ENCODE measurements at regions not wholly inside any gene's neighbourhood (a gene's known extent, or its start where the extent isn't known, plus 50 kb on each side); places are given as distances from the start of the nearest gene placed in this dataset.

DNA sequence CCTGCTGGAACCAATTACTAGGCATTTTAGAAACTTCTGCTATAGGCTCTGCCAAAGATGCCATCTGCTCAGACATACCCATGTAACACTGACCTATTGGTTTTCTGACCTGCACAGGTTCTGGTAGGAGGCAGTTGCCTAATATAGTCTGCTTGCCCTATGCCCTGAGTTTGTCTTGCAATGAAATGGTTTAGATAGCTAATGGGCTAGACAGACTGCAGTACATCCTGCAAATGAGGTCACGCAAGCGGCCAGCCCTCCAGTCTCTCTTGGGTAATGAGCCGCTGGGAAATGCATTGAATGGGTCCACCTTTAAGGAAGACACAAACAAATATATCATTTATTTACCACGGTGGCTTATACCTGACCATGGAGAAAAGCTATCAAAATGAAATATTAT, 90.6 kb upstream of the B3GAT2 start:
- Mint-ChIP-seq H3K4me3 (no peak overlapping the region), H3K9me3 (no peaks in the 10 kb centered on the region), H3K27ac (no peak overlapping the region), H3K4me1 (no peaks in the 10 kb centered on the region), H3K36me3 (ENCODE audit: low read depth) (no peaks in the 10 kb centered on the region), H3K27me3 (ENCODE audit: low read depth) (no peaks in the 10 kb centered on the region)
- TF ChIP-seq, protein P1, sequence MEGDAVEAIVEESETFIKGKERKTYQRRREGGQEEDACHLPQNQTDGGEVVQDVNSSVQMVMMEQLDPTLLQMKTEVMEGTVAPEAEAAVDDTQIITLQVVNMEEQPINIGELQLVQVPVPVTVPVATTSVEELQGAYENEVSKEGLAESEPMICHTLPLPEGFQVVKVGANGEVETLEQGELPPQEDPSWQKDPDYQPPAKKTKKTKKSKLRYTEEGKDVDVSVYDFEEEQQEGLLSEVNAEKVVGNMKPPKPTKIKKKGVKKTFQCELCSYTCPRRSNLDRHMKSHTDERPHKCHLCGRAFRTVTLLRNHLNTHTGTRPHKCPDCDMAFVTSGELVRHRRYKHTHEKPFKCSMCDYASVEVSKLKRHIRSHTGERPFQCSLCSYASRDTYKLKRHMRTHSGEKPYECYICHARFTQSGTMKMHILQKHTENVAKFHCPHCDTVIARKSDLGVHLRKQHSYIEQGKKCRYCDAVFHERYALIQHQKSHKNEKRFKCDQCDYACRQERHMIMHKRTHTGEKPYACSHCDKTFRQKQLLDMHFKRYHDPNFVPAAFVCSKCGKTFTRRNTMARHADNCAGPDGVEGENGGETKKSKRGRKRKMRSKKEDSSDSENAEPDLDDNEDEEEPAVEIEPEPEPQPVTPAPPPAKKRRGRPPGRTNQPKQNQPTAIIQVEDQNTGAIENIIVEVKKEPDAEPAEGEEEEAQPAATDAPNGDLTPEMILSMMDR (IDR thresholded peaks at IDR 0.05; ENCODE audit: unreplicated experiment in 3 of 3): no peak

DNA sequence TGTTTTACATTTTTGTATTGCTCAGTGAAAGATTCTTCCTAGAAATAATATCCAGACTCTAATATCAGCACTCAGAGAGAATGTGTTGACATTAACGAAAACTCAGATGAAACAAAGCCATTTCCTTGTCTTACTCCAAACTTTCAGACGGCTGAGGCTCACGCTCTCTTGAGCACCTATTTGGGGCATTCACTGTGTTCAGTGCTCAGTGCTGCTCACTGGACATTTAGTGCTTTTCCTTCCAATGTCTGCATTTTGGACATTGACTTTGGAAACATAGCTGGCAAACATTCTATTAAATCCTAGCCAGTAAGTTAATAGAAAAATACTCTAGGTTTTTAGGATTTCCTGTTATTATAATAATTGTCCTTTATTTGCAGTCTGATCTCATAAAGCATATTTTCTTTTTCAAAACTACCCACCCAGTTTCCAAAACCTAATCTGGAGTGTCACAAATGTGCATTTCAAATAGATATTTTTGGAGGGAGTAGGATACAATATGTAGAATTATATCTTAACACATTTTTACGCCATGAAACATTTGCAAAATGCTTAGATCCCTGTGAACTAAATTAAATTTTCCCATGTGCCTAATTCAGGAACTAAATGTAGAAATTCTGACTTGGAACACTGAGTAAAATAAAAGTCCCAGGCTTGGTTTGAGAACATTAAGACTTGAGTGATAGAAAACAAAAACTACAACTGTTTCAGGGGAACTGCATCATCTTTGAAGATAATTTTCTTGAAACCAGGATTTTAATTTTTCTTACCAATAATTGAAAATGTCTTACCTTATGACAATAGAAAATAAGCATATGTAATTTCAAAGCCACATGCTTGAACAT, 91.7 kb upstream of the B3GAT2 start:
- TF ChIP-seq, protein P1 (IDR thresholded peaks at IDR 0.05; ENCODE audit: unreplicated experiment in 3 of 3): no peak
- peaks cover 3% of the 10 kb centered on the region for H3K4me1 Mint-ChIP-seq
- H3K27me3 Mint-ChIP-seq (ENCODE audit: low read depth): no peaks in the 10 kb centered on the region
- no peaks in the 10 kb centered on the region for H3K9me3 Mint-ChIP-seq
- no peak overlapping the region for H3K27ac Mint-ChIP-seq
- no peaks in the 10 kb centered on the region for H3K36me3 Mint-ChIP-seq (ENCODE audit: low read depth)
- no peak overlapping the region for H3K4me3 Mint-ChIP-seq

DNA sequence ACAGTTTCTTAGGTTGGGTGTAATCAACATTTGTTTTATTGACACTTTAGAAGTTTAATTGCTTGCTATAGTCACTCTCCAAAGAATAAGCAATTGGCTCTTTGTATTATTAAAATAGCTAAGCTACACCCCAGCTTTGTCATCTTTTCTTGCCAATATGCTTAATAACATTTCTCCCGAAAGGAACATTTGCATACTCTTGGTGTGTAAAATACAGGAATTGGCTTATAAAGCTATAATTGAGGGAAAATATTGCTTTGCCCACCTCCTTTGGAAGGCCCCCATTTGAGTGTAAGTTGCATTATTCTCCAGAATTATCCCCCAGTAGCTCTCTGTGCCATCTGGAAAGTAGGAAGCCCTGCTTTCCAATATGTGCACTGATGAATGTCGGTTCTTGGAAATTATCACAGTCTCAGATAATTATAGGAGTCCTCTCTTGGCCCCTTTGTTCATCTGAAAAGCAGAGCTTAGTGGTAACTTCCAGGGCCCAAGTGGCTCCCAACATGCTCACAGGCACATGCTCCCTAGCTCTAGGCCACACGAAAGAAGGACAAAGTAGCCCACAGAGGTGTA, 92.4 kb upstream of the B3GAT2 start:
- Mint-ChIP-seq H3K4me1 (peaks cover 9% of the 10 kb centered on the region), H3K27me3 (ENCODE audit: low read depth) (no peaks in the 10 kb centered on the region), H3K9me3 (no peaks in the 10 kb centered on the region), H3K4me3 (no peak overlapping the region), H3K27ac (no peak overlapping the region), H3K36me3 (ENCODE audit: low read depth) (no peaks in the 10 kb centered on the region)
- TF ChIP-seq, protein P1 (IDR thresholded peaks at IDR 0.05; ENCODE audit: unreplicated experiment in 3 of 3): no peak

DNA sequence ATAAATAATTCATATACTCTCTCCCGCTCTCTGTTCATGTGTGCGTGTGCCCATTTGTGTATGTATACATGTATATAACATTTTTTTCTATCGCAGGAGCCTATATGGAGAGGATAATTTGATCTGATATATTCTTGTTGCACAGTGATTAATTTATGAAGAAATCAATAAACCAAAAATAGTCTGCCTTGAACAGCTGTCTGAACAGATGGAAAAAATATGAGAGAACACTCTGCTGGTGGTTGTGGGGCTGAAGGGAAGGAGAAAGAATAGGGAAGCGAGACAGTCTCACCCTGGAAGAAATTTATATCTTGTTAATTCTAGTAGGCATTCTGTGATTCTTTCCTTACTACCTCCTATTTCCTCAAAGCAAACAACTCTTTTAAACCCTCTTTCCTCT, 96.6 kb upstream of the B3GAT2 start:
- TF ChIP-seq, protein P1 (IDR thresholded peaks at IDR 0.05; ENCODE audit: unreplicated experiment in 3 of 3): no peak
- H3K9me3 Mint-ChIP-seq: no peaks in the 10 kb centered on the region
- no peak overlapping the region for H3K27ac Mint-ChIP-seq
- peaks cover 9% of the 10 kb centered on the region for H3K4me1 Mint-ChIP-seq
- H3K36me3 Mint-ChIP-seq (ENCODE audit: low read depth): no peaks in the 10 kb centered on the region
- no peak overlapping the region for H3K4me3 Mint-ChIP-seq
- H3K27me3 Mint-ChIP-seq (ENCODE audit: low read depth): no peaks in the 10 kb centered on the region

DNA sequence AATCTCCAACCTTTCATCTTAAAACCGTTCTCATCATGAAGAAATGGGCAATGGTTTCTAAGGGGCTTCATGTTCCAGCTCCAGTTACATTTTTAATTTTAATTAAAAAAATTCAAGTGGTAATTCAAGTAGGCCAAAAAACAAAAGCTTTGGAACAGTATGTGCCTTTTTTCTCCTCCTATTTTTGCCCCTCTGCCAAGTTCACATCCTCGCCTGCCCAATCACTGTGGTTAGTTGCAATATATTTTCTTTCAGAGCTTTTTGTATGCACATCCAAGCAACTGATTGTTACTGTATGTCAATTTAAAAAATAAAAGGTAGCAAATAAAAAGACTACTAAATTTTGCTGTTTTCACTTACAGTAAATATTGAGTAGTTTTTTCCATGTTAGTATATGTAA, 99.8 kb upstream of the B3GAT2 start:
- Mint-ChIP-seq H3K4me3 (no peak overlapping the region), H3K27ac (no peak overlapping the region), H3K36me3 (ENCODE audit: low read depth) (no peaks in the 10 kb centered on the region), H3K4me1 (peaks cover 9% of the 10 kb centered on the region), H3K27me3 (ENCODE audit: low read depth) (no peaks in the 10 kb centered on the region), H3K9me3 (no peaks in the 10 kb centered on the region)
- TF ChIP-seq, protein P1 (IDR thresholded peaks at IDR 0.05; ENCODE audit: unreplicated experiment in 3 of 3): no peak

DNA sequence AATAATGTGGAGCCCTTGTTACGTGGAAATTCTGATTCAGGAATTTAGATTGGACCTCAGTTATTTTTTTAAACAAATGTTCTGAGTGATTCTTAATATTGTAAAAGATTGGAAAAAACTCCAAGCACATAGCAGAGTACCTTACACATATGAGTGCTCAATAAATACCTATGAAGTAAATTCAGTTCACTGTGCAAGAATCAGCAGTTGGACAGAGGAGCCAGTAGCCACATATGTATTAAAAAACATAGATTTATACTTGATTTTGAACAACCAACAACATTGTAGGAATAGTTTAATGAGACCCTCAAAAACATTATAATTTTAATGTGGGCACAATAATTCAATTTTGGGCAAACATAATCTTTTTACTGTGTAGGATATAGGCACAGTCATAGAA, 109.3 kb upstream of the B3GAT2 start:
- no peak overlapping the region for H3K4me3 Mint-ChIP-seq
- H3K27me3 Mint-ChIP-seq (ENCODE audit: low read depth): no peaks in the 10 kb centered on the region
- H3K4me1 Mint-ChIP-seq: no peaks in the 10 kb centered on the region
- H3K36me3 Mint-ChIP-seq (ENCODE audit: low read depth): no peaks in the 10 kb centered on the region
- TF ChIP-seq, protein P1 (IDR thresholded peaks at IDR 0.05; ENCODE audit: unreplicated experiment in 3 of 3): no peak
- peaks cover 2% of the 10 kb centered on the region for H3K9me3 Mint-ChIP-seq
- H3K27ac Mint-ChIP-seq: no peak overlapping the region

Data from nephron (organoid).